H1 (cell line): ENCODE measurements at regions not wholly inside any gene's neighbourhood (a gene's known extent, or its start where the extent isn't known, plus 50 kb on each side); places are given as distances from the start of the nearest gene placed in this dataset.

Experiments used
- ASH2L ChIP-seq: fragments of 200-600, 300-600 bp; sonication (generic); IDR thresholded peaks from one replicate; pipeline ENCODE4 v1.7.1; 2017; ENCODE audit warnings: low read length
- EZH2 ChIP-seq: fragments of 200-600 bp; sonication (generic); IDR thresholded peaks from 2 replicates; pipeline ENCODE4 v1.7.1; 2012; ENCODE audit warnings: low read depth, mild to moderate bottlenecking, moderate library complexity, low read length, inconsistent platforms; ENCODE audit not compliant: severe bottlenecking
- SP4 ChIP-seq: IDR thresholded peaks from 2 replicates; pipeline ENCODE4 v1.6.1; 2012; ENCODE audit warnings: low read length, inconsistent platforms
- TAF1 ChIP-seq: IDR thresholded peaks from 2 replicates; pipeline ENCODE4 v1.6.1; 2011; ENCODE audit warnings: mild to moderate bottlenecking, low read depth, low read length
- TF ChIP-seq, protein P1 (sequence below), 3 experiments: IDR thresholded peaks; 1 replicate in 2 of 3; 2 replicates in 1 of 3; pipeline versions ENCODE4 v1.5.1 to v1.6.1; 2011; ENCODE audit warnings: low read length in 3 of 3, mild to moderate bottlenecking in 3 of 3, inconsistent platforms in 2 of 3, low read depth in 1 of 3, moderate library complexity in 1 of 3; ENCODE audit not compliant: insufficient read depth in 1 of 3; ENCODE audit errors: control extremely low read depth in 1 of 3

- TF ChIP-seq, protein P1, sequence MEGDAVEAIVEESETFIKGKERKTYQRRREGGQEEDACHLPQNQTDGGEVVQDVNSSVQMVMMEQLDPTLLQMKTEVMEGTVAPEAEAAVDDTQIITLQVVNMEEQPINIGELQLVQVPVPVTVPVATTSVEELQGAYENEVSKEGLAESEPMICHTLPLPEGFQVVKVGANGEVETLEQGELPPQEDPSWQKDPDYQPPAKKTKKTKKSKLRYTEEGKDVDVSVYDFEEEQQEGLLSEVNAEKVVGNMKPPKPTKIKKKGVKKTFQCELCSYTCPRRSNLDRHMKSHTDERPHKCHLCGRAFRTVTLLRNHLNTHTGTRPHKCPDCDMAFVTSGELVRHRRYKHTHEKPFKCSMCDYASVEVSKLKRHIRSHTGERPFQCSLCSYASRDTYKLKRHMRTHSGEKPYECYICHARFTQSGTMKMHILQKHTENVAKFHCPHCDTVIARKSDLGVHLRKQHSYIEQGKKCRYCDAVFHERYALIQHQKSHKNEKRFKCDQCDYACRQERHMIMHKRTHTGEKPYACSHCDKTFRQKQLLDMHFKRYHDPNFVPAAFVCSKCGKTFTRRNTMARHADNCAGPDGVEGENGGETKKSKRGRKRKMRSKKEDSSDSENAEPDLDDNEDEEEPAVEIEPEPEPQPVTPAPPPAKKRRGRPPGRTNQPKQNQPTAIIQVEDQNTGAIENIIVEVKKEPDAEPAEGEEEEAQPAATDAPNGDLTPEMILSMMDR (IDR thresholded peaks at IDR 0.05; ENCODE audit: control extremely low read depth in 1 of 3, insufficient read depth in 1 of 3, low read depth in 1 of 3, low read length in 3 of 3): no peak
- TF ChIP-seq EZH2: no peak
- no peak for TF ChIP-seq SP4
- TF ChIP-seq ASH2L: no peak
- TF ChIP-seq TAF1: no peak
Observed at GRCh38 chr6:50285735-50286134, 236.0 kb upstream of the DEFB112 start (continued).
